CD14-positive monocyte (primary cell): ENCODE measurements at regions not wholly inside any gene's neighbourhood (a gene's known extent, or its start where the extent isn't known, plus 50 kb on each side); places are given as distances from the start of the nearest gene placed in this dataset.

Experiments used
- DNase-seq, 3 donors: peaks; one replicate each; pipeline ENCODE4 v3.0.0-alpha.2; 2011 to 2022
- H2AFZ ChIP-seq: 2 replicates; pipeline ENCODE4 v1.6.0; 2012; ENCODE audit warnings: mild to moderate bottlenecking, low read depth, low read length, inconsistent platforms; ENCODE audit not compliant: insufficient read depth, poor library complexity, severe bottlenecking
- H3K27ac ChIP-seq, 2 donors: 1 replicate in 1 of 2; 2 replicates in 1 of 2; pipeline ENCODE4 v1.5.1; 2012 to 2013; ENCODE audit warnings: low read length in 2 of 2, control low read depth in 1 of 2, inconsistent platforms in 1 of 2, low read depth in 1 of 2, mild to moderate bottlenecking in 1 of 2
- H3K27me3 ChIP-seq, 2 donors: one replicate each; pipeline versions ENCODE4 v1.6.0 to v1.6.1; 2011 to 2013; ENCODE audit warnings: low read length in 2 of 2; ENCODE audit not compliant: control insufficient read depth in 2 of 2, insufficient read depth in 2 of 2
- H3K36me3 ChIP-seq, 2 donors: replicated peaks in 1 of 2; 1 replicate in 1 of 2; 2 replicates in 1 of 2; pipeline versions ENCODE4 v1.5.1 to v1.6.1; 2012 to 2013; ENCODE audit warnings: low read length in 2 of 2, control low read depth in 1 of 2, inconsistent platforms in 1 of 2, mild to moderate bottlenecking in 1 of 2; ENCODE audit not compliant: insufficient read depth in 2 of 2, control insufficient read depth in 1 of 2
- H3K4me1 ChIP-seq, 2 donors: 1 replicate in 1 of 2; 2 replicates in 1 of 2; pipeline versions ENCODE4 v1.5.1 to v1.6.1; 2012 to 2013; ENCODE audit warnings: low read length in 2 of 2, control low read depth in 1 of 2, inconsistent platforms in 1 of 2, mild to moderate bottlenecking in 1 of 2, moderate library complexity in 1 of 2; ENCODE audit not compliant: insufficient read depth in 2 of 2, control insufficient read depth in 1 of 2
- H3K4me2 ChIP-seq: replicated peaks from 2 replicates; pipeline ENCODE3; 2012; ENCODE audit warnings: low read length, moderate library complexity, mild to moderate bottlenecking; ENCODE audit not compliant: poor library complexity, severe bottlenecking; ENCODE audit errors: extremely low read depth
- H3K4me3 ChIP-seq, 3 experiments: fragments of 200-600 bp in 1 of 3; sonication (generic) in 1 of 3; replicated peaks in 1 of 3; 1 replicate in 2 of 3; 2 replicates in 1 of 3; pipeline ENCODE4 v1.5.1; 2011 to 2013; ENCODE audit warnings: low read length in 3 of 3, mild to moderate bottlenecking in 3 of 3, control low read depth in 2 of 3, low read depth in 2 of 3, inconsistent platforms in 1 of 3, moderate library complexity in 1 of 3
- H3K79me2 ChIP-seq: 2 replicates; pipeline ENCODE4 v1.6.0; 2012; ENCODE audit warnings: mild to moderate bottlenecking, control low read depth, inconsistent platforms, low read length, moderate library complexity; ENCODE audit not compliant: insufficient read depth
- H3K9ac ChIP-seq: 2 replicates; pipeline ENCODE4 v1.6.0; 2017; ENCODE audit warnings: low read length, mild to moderate bottlenecking; ENCODE audit not compliant: insufficient read depth, poor library complexity, severe bottlenecking
- H3K9me3 ChIP-seq, 2 donors: replicated peaks in 1 of 2; 1 replicate in 1 of 2; 2 replicates in 1 of 2; pipeline versions ENCODE4 v1.5.1 to v1.6.1; 2012 to 2013; ENCODE audit warnings: low read length in 2 of 2, control low read depth in 1 of 2; ENCODE audit not compliant: control insufficient read depth in 1 of 2, insufficient read depth in 1 of 2
- H4K20me1 ChIP-seq: 2 replicates; pipeline ENCODE4 v1.6.0; 2012; ENCODE audit warnings: mild to moderate bottlenecking, low read length, control low read depth, moderate library complexity; ENCODE audit not compliant: insufficient read depth
- H3K27ac Mint-ChIP-seq, 7 donors: one replicate each; pipeline ENCODE4 v1.8.0; 2020; ENCODE audit warnings: mild to moderate bottlenecking in 7 of 7, mixed read lengths in 7 of 7, moderate library complexity in 6 of 7, inconsistent platforms in 2 of 7
- H3K27me3 Mint-ChIP-seq, 3 donors: one replicate each; pipeline ENCODE4 v1.8.0; 2021 to 2022; ENCODE audit warnings: low read depth in 3 of 3, mild to moderate bottlenecking in 3 of 3, mixed read lengths in 3 of 3, moderate library complexity in 3 of 3, inconsistent platforms in 1 of 3
- H3K36me3 Mint-ChIP-seq, 2 donors: one replicate each; pipeline ENCODE4 v1.8.0; 2020; ENCODE audit warnings: mixed read lengths in 2 of 2, inconsistent platforms in 1 of 2, mild to moderate bottlenecking in 1 of 2
- H3K4me1 Mint-ChIP-seq: one replicate; pipeline ENCODE4 v1.8.0; 2020; ENCODE audit warnings: mild to moderate bottlenecking, mixed read lengths
- H3K4me3 Mint-ChIP-seq, 2 donors: one replicate each; pipeline ENCODE4 v1.8.0; 2020; ENCODE audit warnings: mild to moderate bottlenecking in 2 of 2, mixed read lengths in 2 of 2, moderate library complexity in 1 of 2
- H3K9me3 Mint-ChIP-seq, 7 donors: one replicate each; pipeline ENCODE4 v1.8.0; 2020 to 2022; ENCODE audit warnings: mixed read lengths in 7 of 7, mild to moderate bottlenecking in 6 of 7, moderate library complexity in 6 of 7, inconsistent platforms in 2 of 7
- WGBS: methylation state at CpG from one replicate; pipeline ENCODE4 v1.1.5; 2013; ENCODE audit warnings: missing lambda C conversion rate; ENCODE audit not compliant: insufficient coverage; 5-methylcytosine and 5-hydroxymethylcytosine counted together
- intact Hi-C, 2 donors: fragments of 100-400 bp; cut with micrococcal nuclease; formaldehyde crosslinking; loops; one replicate each; pipeline versions ENCODE4 v1.15.0 to v1.15.1; 2023
- TF ChIP-seq, protein P1 (sequence below): fragments of 200-600 bp; IDR thresholded peaks from one replicate; pipeline ENCODE4 v1.8.0; 2022; ENCODE audit warnings: antibody characterized with exemption, mild to moderate bottlenecking

GRCh38 chr10:21399392-21400035 lies 126.0 kb downstream of the SKIDA1 start:
- Mint-ChIP-seq H3K27me3 (peaks cover 3 to 7% (median 7%) of the 10 kb centered on the region in 3 donors), H3K36me3 (no peaks in the 10 kb centered on the region), H3K4me3 (no peak overlapping the region), H3K27ac (no peak overlapping the region), H3K4me1 (no peaks in the 10 kb centered on the region), H3K9me3 (peaks cover 3 to 17% (median 12%) of the 10 kb centered on the region in 7 donors)
- intact Hi-C loops, result no loop called here
- H3K9ac ChIP-seq, result no peak overlapping the region
- no peak overlapping the region for H2AFZ ChIP-seq
- WGBS, result 67% methylated on average over 1 of the region's 6 CpGs
- H3K4me3 ChIP-seq, result no peak overlapping the region
- no peaks in the 10 kb centered on the region for H4K20me1 ChIP-seq
- H3K27ac ChIP-seq, result no peak overlapping the region
- no peak for DNase-seq
- H3K4me2 ChIP-seq, result no peak overlapping the region
- TF ChIP-seq, protein P1, sequence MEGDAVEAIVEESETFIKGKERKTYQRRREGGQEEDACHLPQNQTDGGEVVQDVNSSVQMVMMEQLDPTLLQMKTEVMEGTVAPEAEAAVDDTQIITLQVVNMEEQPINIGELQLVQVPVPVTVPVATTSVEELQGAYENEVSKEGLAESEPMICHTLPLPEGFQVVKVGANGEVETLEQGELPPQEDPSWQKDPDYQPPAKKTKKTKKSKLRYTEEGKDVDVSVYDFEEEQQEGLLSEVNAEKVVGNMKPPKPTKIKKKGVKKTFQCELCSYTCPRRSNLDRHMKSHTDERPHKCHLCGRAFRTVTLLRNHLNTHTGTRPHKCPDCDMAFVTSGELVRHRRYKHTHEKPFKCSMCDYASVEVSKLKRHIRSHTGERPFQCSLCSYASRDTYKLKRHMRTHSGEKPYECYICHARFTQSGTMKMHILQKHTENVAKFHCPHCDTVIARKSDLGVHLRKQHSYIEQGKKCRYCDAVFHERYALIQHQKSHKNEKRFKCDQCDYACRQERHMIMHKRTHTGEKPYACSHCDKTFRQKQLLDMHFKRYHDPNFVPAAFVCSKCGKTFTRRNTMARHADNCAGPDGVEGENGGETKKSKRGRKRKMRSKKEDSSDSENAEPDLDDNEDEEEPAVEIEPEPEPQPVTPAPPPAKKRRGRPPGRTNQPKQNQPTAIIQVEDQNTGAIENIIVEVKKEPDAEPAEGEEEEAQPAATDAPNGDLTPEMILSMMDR, result no peak
- H3K36me3 ChIP-seq, result no peaks in the 10 kb centered on the region
- peaks cover 6 to 11% of the 10 kb centered on the region in 2 donors for H3K9me3 ChIP-seq
- no peaks in the 10 kb centered on the region for H3K4me1 ChIP-seq
- H3K27me3 ChIP-seq, result no peaks in the 10 kb centered on the region
- no peaks in the 10 kb centered on the region for H3K79me2 ChIP-seq

- H3K36me3 Mint-ChIP-seq, result no peaks in the 10 kb centered on the region
- Histone ChIP-seq H3K27me3 (no peaks in the 10 kb centered on the region), H3K9ac (no peak overlapping the region), H3K4me1 (no peaks in the 10 kb centered on the region), H4K20me1 (no peaks in the 10 kb centered on the region), H3K4me2 (no peak overlapping the region), H3K27ac (no peak overlapping the region), H2AFZ (no peak overlapping the region), H3K4me3 (no peak overlapping the region), H3K9me3 (peaks cover 10 to 17% of the 10 kb centered on the region in 2 donors), H3K36me3 (no peaks in the 10 kb centered on the region), H3K79me2 (no peaks in the 10 kb centered on the region)
- H3K9me3 Mint-ChIP-seq, result peaks cover 5 to 24% (median 15%) of the 10 kb centered on the region in 7 donors
- intact Hi-C loops, result no loop called here
- no CpG with 5 or more reads among the region's 2 CpGs for WGBS
- TF ChIP-seq, protein P1, result no peak
- peaks cover 6 to 7% (median 7%) of the 10 kb centered on the region in 3 donors for H3K27me3 Mint-ChIP-seq
- no peak overlapping the region for H3K4me3 Mint-ChIP-seq
- H3K27ac Mint-ChIP-seq, result no peak overlapping the region
- no peaks in the 10 kb centered on the region for H3K4me1 Mint-ChIP-seq
- no peak for DNase-seq
Measured at GRCh38 chr10:21398563-21399231, 126.8 kb downstream of the SKIDA1 start.
